Hepatocyte (in vitro differentiated cells): ENCODE measurements at regions not wholly inside any gene's neighbourhood (a gene's known extent, or its start where the extent isn't known, plus 50 kb on each side); places are given as distances from the start of the nearest gene placed in this dataset.

ENCODE experiments used
- EZH2 ChIP-seq: fragments of 200-600 bp; sonication (generic); IDR thresholded peaks from 2 replicates; pipeline ENCODE4 v1.6.1; 2016; ENCODE audit warnings: antibody characterized with exemption, mild to moderate bottlenecking, borderline replicate concordance
- EZH2phosphoT487 ChIP-seq: fragments of 200-600 bp; sonication (generic); IDR thresholded peaks from one replicate; pipeline ENCODE4 v1.6.1; 2018; ENCODE audit warnings: antibody characterized with exemption, mild to moderate bottlenecking, low read depth, moderate library complexity; ENCODE audit not compliant: unreplicated experiment, severe bottlenecking
- TF ChIP-seq, protein P1 (sequence below): fragments of 200-600 bp; sonication (generic); IDR thresholded peaks from 2 replicates; pipeline ENCODE4 v1.5.1; 2016; ENCODE audit warnings: antibody characterized with exemption, mild to moderate bottlenecking; ENCODE audit not compliant: poor library complexity

DNA sequence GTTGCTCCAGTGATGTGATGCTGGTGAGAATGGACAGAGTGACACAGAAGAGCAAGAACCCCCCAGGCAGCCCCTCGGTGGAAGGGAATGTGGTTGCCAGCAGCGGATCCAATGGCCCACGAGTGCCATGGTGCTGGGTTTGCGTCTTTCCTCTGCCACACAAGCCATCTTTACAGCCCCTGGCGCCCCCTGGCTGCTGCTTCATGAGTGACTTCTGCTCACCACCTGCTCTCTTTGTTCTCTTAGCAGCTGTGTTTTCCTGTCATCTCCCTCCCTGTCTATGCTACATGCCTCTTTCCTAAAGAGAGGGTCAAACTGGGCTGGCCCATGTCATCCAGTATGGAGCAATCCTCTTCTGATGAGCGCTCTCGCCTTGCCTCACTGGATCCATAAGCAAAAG, 300.0 kb upstream of the SMIM21 start:
- TF ChIP-seq, protein P1, sequence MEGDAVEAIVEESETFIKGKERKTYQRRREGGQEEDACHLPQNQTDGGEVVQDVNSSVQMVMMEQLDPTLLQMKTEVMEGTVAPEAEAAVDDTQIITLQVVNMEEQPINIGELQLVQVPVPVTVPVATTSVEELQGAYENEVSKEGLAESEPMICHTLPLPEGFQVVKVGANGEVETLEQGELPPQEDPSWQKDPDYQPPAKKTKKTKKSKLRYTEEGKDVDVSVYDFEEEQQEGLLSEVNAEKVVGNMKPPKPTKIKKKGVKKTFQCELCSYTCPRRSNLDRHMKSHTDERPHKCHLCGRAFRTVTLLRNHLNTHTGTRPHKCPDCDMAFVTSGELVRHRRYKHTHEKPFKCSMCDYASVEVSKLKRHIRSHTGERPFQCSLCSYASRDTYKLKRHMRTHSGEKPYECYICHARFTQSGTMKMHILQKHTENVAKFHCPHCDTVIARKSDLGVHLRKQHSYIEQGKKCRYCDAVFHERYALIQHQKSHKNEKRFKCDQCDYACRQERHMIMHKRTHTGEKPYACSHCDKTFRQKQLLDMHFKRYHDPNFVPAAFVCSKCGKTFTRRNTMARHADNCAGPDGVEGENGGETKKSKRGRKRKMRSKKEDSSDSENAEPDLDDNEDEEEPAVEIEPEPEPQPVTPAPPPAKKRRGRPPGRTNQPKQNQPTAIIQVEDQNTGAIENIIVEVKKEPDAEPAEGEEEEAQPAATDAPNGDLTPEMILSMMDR = peak; percentile 39
- TF ChIP-seq EZH2 (no peak), EZH2phosphoT487 (no peak)
